OCI-LY3 (cell line): ENCODE measurements at regions not wholly inside any gene's neighbourhood (a gene's known extent, or its start where the extent isn't known, plus 50 kb on each side); places are given as distances from the start of the nearest gene placed in this dataset.

Experiments used
- CTCF ChIP-seq: fragments of 200-600, 300-600 bp; sonication (generic); IDR thresholded peaks from 2 replicates; pipeline ENCODE4 v1.5.1; 2014; ENCODE audit warnings: antibody characterized with exemption, low read length, low read depth
- EZH2phosphoT487 ChIP-seq: fragments of 200-600 bp; shearing (Covaris generic); IDR thresholded peaks from 2 replicates; pipeline ENCODE4 v1.6.1; 2018; ENCODE audit warnings: antibody characterized with exemption, mixed run types, low read depth

GRCh38 chr17:6314311-6314710 lies 120.6 kb downstream of the AIPL1 start:
- TF ChIP-seq EZH2phosphoT487: no peak
- no peak for TF ChIP-seq CTCF
